ENCODE measurements at regions not wholly inside any gene's neighbourhood (a gene's known extent, or its start where the extent isn't known, plus 50 kb on each side); places are given as distances from the start of the nearest gene placed in this dataset.

GRCh38 chr4:124104101-124104500 lies 608.4 kb downstream of the ANKRD50 start:
- H3K36me3 ChIP-seq (ENCODE audit: low read depth), result no peaks in the 10 kb centered on the region
- H3K9ac ChIP-seq, result no peak overlapping the region
- no peak overlapping the region for H3K4me3 ChIP-seq
- H3F3A ChIP-seq (ENCODE audit: insufficient read depth), result no peaks in the 10 kb centered on the region
- no peaks in the 10 kb centered on the region for H3K79me2 ChIP-seq (ENCODE audit: insufficient read depth)
- no peaks in the 10 kb centered on the region for H3K9me3 ChIP-seq (ENCODE audit: low read depth)
- TF ChIP-seq EZH2phosphoT487 (IDR thresholded peaks at IDR 0.05; ENCODE audit: insufficient read depth, low read depth) (no peak), EZH2 (IDR thresholded peaks at IDR 0.05; ENCODE audit: insufficient read depth, poor library complexity, severe bottlenecking) (no peak)
- H4K20me1 ChIP-seq (ENCODE audit: insufficient read depth), result no peaks in the 10 kb centered on the region
- H3K27ac ChIP-seq, result no peak overlapping the region
- in situ Hi-C loops (cut with MboI), result loop anchor here (10.0 to 25.0 kb wide), 2 partner anchors 709 to 967 kb away; partner anchors contain the start of gene SPRY1
- no peak for DNase-seq
- H3K27me3 ChIP-seq (replicated peaks; ENCODE audit: insufficient read depth), result no peaks in the 10 kb centered on the region
- no peak overlapping the region for H3K4me2 ChIP-seq (ENCODE audit: unreplicated experiment)
- no peak overlapping the region for H2AFZ ChIP-seq
- H3K9me2 ChIP-seq (ENCODE audit: insufficient read depth), result no peaks in the 10 kb centered on the region
- no peaks in the 10 kb centered on the region for H3K4me1 ChIP-seq (ENCODE audit: insufficient read depth)
- 87 to 90% methylated on average over 3 of the region's 3 CpGs for WGBS, 2 experiments (ENCODE audit: low coverage in 1 of 2, low lambda C conversion rate in 2 of 2, missing lambda C conversion rate in 2 of 2)

GRCh38 chr4:124104628-124105027 lies 607.9 kb downstream of the ANKRD50 start:
- Histone ChIP-seq H3K4me3 (no peak overlapping the region), H3K27me3 (replicated peaks; ENCODE audit: insufficient read depth) (no peaks in the 10 kb centered on the region), H3K4me2 (ENCODE audit: unreplicated experiment) (no peak overlapping the region), H3K4me1 (ENCODE audit: insufficient read depth) (no peaks in the 10 kb centered on the region), H3K9me2 (ENCODE audit: insufficient read depth) (no peaks in the 10 kb centered on the region), H3F3A (ENCODE audit: insufficient read depth) (no peaks in the 10 kb centered on the region), H3K36me3 (ENCODE audit: low read depth) (no peaks in the 10 kb centered on the region), H4K20me1 (ENCODE audit: insufficient read depth) (no peaks in the 10 kb centered on the region), H3K27ac (no peak overlapping the region), H3K9me3 (ENCODE audit: low read depth) (no peaks in the 10 kb centered on the region), H2AFZ (no peak overlapping the region; the same call in 1 of the 2 replicates), H3K79me2 (ENCODE audit: insufficient read depth) (no peaks in the 10 kb centered on the region), H3K9ac (no peak overlapping the region)
- WGBS, 2 experiments (ENCODE audit: low coverage in 1 of 2, low lambda C conversion rate in 2 of 2, missing lambda C conversion rate in 2 of 2), result 85 to 88% methylated on average over 3 of the region's 3 CpGs
- TF ChIP-seq EZH2 (IDR thresholded peaks at IDR 0.05; ENCODE audit: insufficient read depth, poor library complexity, severe bottlenecking), result no peak
- no peak for TF ChIP-seq EZH2phosphoT487 (IDR thresholded peaks at IDR 0.05; ENCODE audit: insufficient read depth, low read depth)
- no peak for DNase-seq
- in situ Hi-C loops (cut with MboI), result loop anchor here (10.0 to 25.0 kb wide), 2 partner anchors 710 to 967 kb away; partner anchors contain the start of gene SPRY1

- H3K27ac ChIP-seq, result no peak overlapping the region
- H3K4me2 ChIP-seq (ENCODE audit: unreplicated experiment), result no peak overlapping the region
- H3K9ac ChIP-seq, result no peak overlapping the region
- no peak overlapping the region for H3K4me3 ChIP-seq
- H3K27me3 ChIP-seq (replicated peaks; ENCODE audit: insufficient read depth), result no peaks in the 10 kb centered on the region
- no peaks in the 10 kb centered on the region for H4K20me1 ChIP-seq (ENCODE audit: insufficient read depth)
- 19 to 30% methylated on average over 2 of the region's 2 CpGs for WGBS, 2 experiments (ENCODE audit: low coverage in 1 of 2, low lambda C conversion rate in 2 of 2, missing lambda C conversion rate in 2 of 2)
- no peaks in the 10 kb centered on the region for H3K9me2 ChIP-seq (ENCODE audit: insufficient read depth)
- no peaks in the 10 kb centered on the region for H3K9me3 ChIP-seq (ENCODE audit: low read depth)
- no peaks in the 10 kb centered on the region for H3K4me1 ChIP-seq (ENCODE audit: insufficient read depth)
- H3K79me2 ChIP-seq (ENCODE audit: insufficient read depth), result no peaks in the 10 kb centered on the region
- no peaks in the 10 kb centered on the region for H3F3A ChIP-seq (ENCODE audit: insufficient read depth)
- in situ Hi-C loops (cut with MboI), result loop anchor here (10.0 to 25.0 kb wide), 2 partner anchors 710 to 968 kb away; partner anchors contain the start of gene SPRY1
- peak overlapping the region; percentile 55; the same call in 1 of the 2 replicates for H2AFZ ChIP-seq
- no peaks in the 10 kb centered on the region for H3K36me3 ChIP-seq (ENCODE audit: low read depth)
- TF ChIP-seq EZH2phosphoT487 (IDR thresholded peaks at IDR 0.05; ENCODE audit: insufficient read depth, low read depth), result no peak
- no peak for TF ChIP-seq EZH2 (IDR thresholded peaks at IDR 0.05; ENCODE audit: insufficient read depth, poor library complexity, severe bottlenecking)
- peak; percentile 54 for DNase-seq
Measured at GRCh38 chr4:124105212-124105611, 607.3 kb downstream of the ANKRD50 start.

- 75 to 76% methylated on average over 2 of the region's 2 CpGs for WGBS, 2 experiments (ENCODE audit: low coverage in 1 of 2, low lambda C conversion rate in 2 of 2, missing lambda C conversion rate in 2 of 2)
- Histone ChIP-seq H3K36me3 (ENCODE audit: low read depth) (no peaks in the 10 kb centered on the region), H3K9me2 (ENCODE audit: insufficient read depth) (no peaks in the 10 kb centered on the region), H3K4me3 (no peak overlapping the region), H3K4me2 (ENCODE audit: unreplicated experiment) (no peak overlapping the region), H3K27ac (no peak overlapping the region), H3F3A (ENCODE audit: insufficient read depth) (no peaks in the 10 kb centered on the region), H2AFZ (peak overlapping the region; percentile 11; the same call in 1 of the 2 replicates), H3K4me1 (ENCODE audit: insufficient read depth) (peaks cover 4% of the 10 kb centered on the region), H3K27me3 (replicated peaks; ENCODE audit: insufficient read depth) (no peaks in the 10 kb centered on the region), H3K9ac (no peak overlapping the region), H4K20me1 (ENCODE audit: insufficient read depth) (no peaks in the 10 kb centered on the region), H3K79me2 (ENCODE audit: insufficient read depth) (no peaks in the 10 kb centered on the region), H3K9me3 (ENCODE audit: low read depth) (no peaks in the 10 kb centered on the region)
- in situ Hi-C loops (cut with MboI), result loop anchor here (25.0 kb wide), 1 partner anchor 974 kb away; no protein-coding TSS in a partner anchor
- no peak for TF ChIP-seq EZH2 (IDR thresholded peaks at IDR 0.05; ENCODE audit: insufficient read depth, poor library complexity, severe bottlenecking)
- no peak for TF ChIP-seq EZH2phosphoT487 (IDR thresholded peaks at IDR 0.05; ENCODE audit: insufficient read depth, low read depth)
- DNase-seq, result no peak
Measured at GRCh38 chr4:124111411-124111810, 601.1 kb downstream of the ANKRD50 start.
